SU-DHL-6 (cell line): ENCODE measurements at regions not wholly inside any gene's neighbourhood (a gene's known extent, or its start where the extent isn't known, plus 50 kb on each side); places are given as distances from the start of the nearest gene placed in this dataset.

Experiments used
- CTCF ChIP-seq: fragments of 200-600 bp; sonication (generic); IDR thresholded peaks from one replicate; pipeline ENCODE4 v1.5.1; 2017; ENCODE audit warnings: antibody characterized with exemption, mild to moderate bottlenecking, low read length, moderate library complexity; ENCODE audit not compliant: insufficient read depth, poor library complexity, severe bottlenecking
- EZH2phosphoT487 ChIP-seq: fragments of 200-600 bp; sonication (generic), shearing (Covaris generic); conservative IDR thresholded peaks from 2 replicates; pipeline ENCODE4 v1.6.1; 2018; ENCODE audit warnings: mild to moderate bottlenecking, antibody characterized with exemption, low read length, moderate library complexity, mixed read lengths

- TF ChIP-seq CTCF (no peak), EZH2phosphoT487 (no peak)
Observed at GRCh38 chr10:57675125-57675524, 592.6 kb downstream of the IPMK start.
